Spinal cord (tissue), 9 donors: ENCODE measurements at regions not wholly inside any gene's neighbourhood (a gene's known extent, or its start where the extent isn't known, plus 50 kb on each side); places are given as distances from the start of the nearest gene placed in this dataset.

Source experiments
- DNase-seq, 6 donors: peaks; one replicate each; pipeline versions ENCODE4 v3.0.0 to v3.0.0-alpha.2; 2013 to 2015; ENCODE audit warnings: low spot score in 6 of 6, low read depth in 4 of 6
- H3K27ac ChIP-seq: one replicate; pipeline ENCODE4 v1.5.1; 2013; ENCODE audit warnings: low read depth, low read length, control low read depth
- H3K27me3 ChIP-seq: one replicate; pipeline ENCODE4 v1.6.1; 2013; ENCODE audit warnings: low read length; ENCODE audit not compliant: control insufficient read depth, insufficient read depth
- H3K36me3 ChIP-seq: one replicate; pipeline ENCODE4 v1.6.1; 2013; ENCODE audit warnings: low read length; ENCODE audit not compliant: control insufficient read depth, insufficient read depth
- H3K4me1 ChIP-seq: one replicate; pipeline ENCODE4 v1.6.1; 2013; ENCODE audit warnings: low read length; ENCODE audit not compliant: control insufficient read depth, insufficient read depth
- H3K4me3 ChIP-seq: one replicate; pipeline ENCODE4 v1.5.1; 2013; ENCODE audit warnings: low read depth, low read length, control low read depth
- H3K9me3 ChIP-seq: one replicate; pipeline ENCODE4 v1.6.1; 2013; ENCODE audit warnings: low read length; ENCODE audit not compliant: control insufficient read depth, insufficient read depth
- WGBS: methylation state at CpG from one replicate; pipeline ENCODE4 v1.1.5; 2013; ENCODE audit warnings: missing lambda C conversion rate; ENCODE audit not compliant: insufficient coverage; 5-methylcytosine and 5-hydroxymethylcytosine counted together
- donor health status: healthy.

DNA sequence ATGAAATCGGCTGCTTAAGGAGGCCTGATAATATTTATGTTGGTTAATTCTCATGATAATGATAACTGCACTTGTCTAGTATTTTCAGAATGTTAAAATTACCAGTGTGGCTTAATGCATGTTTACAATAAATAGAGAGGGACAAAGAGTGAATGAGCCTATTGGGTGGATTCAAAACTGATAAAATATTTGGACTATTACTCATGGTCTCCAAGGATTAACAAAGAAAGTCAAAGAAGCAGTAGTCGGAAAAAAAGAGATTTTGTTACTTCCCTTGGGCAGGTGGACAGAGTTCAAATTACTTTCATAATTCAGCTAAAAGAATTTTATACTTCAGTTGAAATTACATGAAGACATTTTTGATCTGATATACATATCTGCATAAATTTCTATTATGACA, 258.2 kb upstream of the PMFBP1 start:
- peak in 1 of 6 donors; percentile 6 for DNase-seq
- WGBS = no CpG with 5 or more reads among the region's 2 CpGs
- Histone ChIP-seq H3K4me1 (peaks cover 11% of the 10 kb centered on the region), H3K9me3 (peaks cover 14% of the 10 kb centered on the region), H3K36me3 (no peaks in the 10 kb centered on the region), H3K27ac (peak overlapping the region; percentile 86), H3K4me3 (peak overlapping the region; percentile 38), H3K27me3 (no peaks in the 10 kb centered on the region)

DNA sequence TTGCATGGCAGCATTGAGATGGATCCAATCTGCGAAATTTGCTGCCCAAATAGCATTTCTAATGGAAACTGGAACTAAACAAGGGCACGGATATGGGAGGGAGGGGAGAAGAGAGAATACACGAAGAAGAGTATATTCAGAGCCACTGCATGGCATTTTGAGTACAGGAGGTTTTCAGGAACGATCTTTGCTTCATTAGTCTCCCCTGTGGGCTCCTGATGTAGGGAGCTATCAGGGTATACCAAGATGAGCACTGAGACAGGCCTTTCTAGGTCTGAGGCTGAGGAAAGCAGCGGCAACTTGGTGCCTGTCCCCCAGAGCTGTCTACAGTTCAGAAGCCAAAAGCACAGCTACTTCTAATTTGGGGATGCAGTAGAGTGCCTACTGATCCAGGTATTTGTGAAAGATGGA, 257.7 kb upstream of the PMFBP1 start:
- DNase-seq = peak in 4 of 6 donors; percentile 23 to 74 (median 34)
- Histone ChIP-seq H3K4me1 (peaks cover 11% of the 10 kb centered on the region), H3K36me3 (no peaks in the 10 kb centered on the region), H3K27ac (peak overlapping the region; percentile 86), H3K9me3 (peaks cover 10% of the 10 kb centered on the region), H3K27me3 (no peaks in the 10 kb centered on the region), H3K4me3 (peak overlapping the region; percentile 38)
- WGBS = 10% methylated on average over 5 of the region's 5 CpGs

DNA sequence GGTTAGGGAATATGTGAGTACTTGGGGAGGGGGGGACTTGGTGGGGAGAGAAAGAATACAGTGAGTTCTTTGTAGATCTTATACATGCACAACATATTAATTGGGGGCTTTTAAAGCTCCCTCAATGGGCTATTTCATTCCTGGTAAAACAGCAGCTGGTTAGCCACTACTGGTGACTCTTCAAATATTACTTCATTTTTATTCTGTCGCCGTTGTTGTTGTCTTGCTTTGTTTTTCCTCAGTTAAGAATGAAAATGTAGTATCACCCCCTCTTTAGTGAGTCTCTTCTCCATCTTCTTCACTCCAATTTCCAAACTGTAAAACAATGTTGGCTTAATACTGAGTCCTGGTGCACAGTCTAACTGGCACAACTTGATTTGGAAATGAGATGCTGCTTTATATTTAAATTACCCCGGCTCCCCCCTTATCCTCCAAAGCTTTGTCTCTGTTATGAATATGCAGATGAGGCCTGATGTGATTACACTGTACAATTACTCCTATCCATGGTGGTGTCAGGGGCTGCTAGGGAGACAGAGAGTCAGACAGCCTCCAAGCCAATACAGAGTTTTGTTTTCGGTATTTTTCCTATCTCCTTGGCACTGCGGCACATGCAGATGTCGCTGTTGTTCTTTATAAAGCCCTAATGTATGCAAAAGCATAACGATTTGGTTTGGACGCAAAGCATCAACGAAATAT, 256.9 kb upstream of the PMFBP1 start:
- Histone ChIP-seq H3K27ac (peak overlapping the region; percentile 86), H3K4me3 (peak overlapping the region; percentile 38), H3K9me3 (peaks cover 6% of the 10 kb centered on the region), H3K4me1 (peaks cover 11% of the 10 kb centered on the region), H3K36me3 (no peaks in the 10 kb centered on the region), H3K27me3 (no peaks in the 10 kb centered on the region)
- peak; percentile 48 to 97 (median 76) for DNase-seq
- 42% methylated on average over 3 of the region's 9 CpGs for WGBS

DNA sequence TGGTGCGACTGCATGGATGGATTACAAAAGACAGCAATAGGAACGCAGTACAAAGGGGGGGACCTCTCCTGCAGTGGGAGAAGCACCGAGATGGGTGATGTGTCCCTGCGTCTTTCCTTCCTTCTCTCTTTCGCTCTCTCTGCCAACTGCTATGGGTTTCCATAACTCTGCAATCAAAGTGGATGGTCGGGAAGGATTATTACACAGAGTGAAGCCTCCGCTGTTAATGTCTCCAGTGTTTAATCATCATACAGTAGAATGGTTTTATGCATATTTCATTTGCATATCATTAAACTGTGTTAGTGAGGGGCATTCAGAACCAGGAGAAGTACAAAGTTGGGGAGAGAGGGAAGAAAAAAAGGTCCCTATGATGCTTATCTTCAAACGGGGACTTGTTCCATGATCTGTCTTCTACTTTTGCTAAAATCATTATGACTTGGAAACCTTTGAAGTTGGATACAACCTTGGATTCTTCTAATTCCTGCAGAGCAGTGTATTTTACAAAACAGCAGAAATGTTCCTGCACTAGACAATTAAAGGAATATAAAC, 255.9 kb upstream of the PMFBP1 start:
- WGBS = 23% methylated on average over 4 of the region's 8 CpGs
- Histone ChIP-seq H3K27me3 (no peaks in the 10 kb centered on the region), H3K4me1 (peaks cover 11% of the 10 kb centered on the region), H3K27ac (peak overlapping the region; percentile 86), H3K9me3 (peaks cover under 1% of the 10 kb centered on the region), H3K36me3 (no peaks in the 10 kb centered on the region), H3K4me3 (peak overlapping the region; percentile 38)
- peak in 4 of 6 donors; percentile 39 to 95 (median 62) for DNase-seq

DNA sequence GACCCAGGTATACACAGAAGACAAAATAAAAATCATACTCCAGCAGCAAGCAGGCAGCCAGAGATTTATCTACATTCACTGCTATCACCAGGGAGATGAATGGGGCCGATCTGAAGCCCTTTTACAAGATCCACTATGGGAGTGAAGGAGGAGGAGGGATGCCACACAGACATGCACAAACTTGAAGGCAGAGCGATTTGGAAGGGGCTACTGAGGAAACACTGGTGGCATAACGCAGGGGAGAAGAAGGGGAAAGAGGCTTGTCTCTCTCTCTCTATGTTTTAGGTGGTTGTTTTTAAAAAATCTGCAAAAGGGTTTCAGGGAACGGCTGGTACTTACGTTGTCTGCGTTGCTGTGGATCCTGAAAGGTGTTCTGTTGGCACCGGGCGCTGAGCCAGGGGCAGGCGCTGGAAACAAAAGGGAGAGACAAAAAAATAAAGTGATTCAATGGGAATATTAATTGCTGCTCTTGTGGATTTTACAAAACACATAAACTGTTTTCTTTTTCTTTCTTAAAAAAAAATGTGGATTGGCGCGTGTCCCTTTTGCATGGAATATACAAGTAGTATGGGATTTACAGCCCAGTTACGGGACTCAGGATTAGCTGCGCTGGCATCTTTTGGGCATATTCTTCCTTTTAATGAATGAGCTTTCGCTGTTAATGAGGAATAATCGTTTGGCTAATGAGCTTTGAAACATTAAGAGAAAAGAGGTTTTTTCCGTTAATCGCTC, 255.3 kb upstream of the PMFBP1 start:
- H3K4me1 ChIP-seq = peaks cover 11% of the 10 kb centered on the region
- H3K9me3 ChIP-seq = peaks cover 4% of the 10 kb centered on the region
- peak overlapping the region; percentile 86 for H3K27ac ChIP-seq
- DNase-seq = peak; percentile 62 to 93 (median 74)
- WGBS = 9% methylated on average over 11 of the region's 17 CpGs
- H3K36me3 ChIP-seq = no peaks in the 10 kb centered on the region
- H3K4me3 ChIP-seq = peak overlapping the region; percentile 38
- no peaks in the 10 kb centered on the region for H3K27me3 ChIP-seq

DNA sequence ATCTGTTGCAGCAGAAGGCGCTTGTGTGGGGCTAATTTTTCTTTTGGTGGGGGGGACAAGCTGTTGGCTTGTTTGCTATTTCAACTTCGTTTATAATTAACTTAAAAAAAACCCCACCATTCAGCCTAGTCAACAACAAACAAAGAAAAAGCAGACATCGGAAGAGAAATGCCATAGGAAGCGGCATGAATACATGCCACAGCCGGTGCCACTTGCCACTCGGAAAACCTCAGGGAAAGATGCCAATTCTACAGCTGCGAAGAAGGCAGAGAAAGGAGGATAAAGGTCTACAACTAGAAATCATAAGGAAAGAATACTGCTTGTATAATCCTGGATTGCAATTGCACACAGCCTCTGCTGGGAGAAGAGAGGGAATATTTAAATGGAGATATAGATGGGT, 254.4 kb upstream of the PMFBP1 start:
- H3K36me3 ChIP-seq = no peaks in the 10 kb centered on the region
- DNase-seq = peak; percentile 38 to 92 (median 55)
- H3K9me3 ChIP-seq = peaks cover 6% of the 10 kb centered on the region
- WGBS = no CpG with 5 or more reads among the region's 7 CpGs
- peak overlapping the region; percentile 86 for H3K27ac ChIP-seq
- H3K4me1 ChIP-seq = peaks cover 11% of the 10 kb centered on the region
- no peaks in the 10 kb centered on the region for H3K27me3 ChIP-seq
- peak overlapping the region; percentile 38 for H3K4me3 ChIP-seq

- H3K4me1 ChIP-seq = peaks cover 11% of the 10 kb centered on the region
- no peaks in the 10 kb centered on the region for H3K36me3 ChIP-seq
- peak overlapping the region; percentile 86 for H3K27ac ChIP-seq
- 20% methylated on average over 33 of the region's 34 CpGs for WGBS
- DNase-seq = peak; percentile 77 to 97 (median 84)
- peaks cover 6% of the 10 kb centered on the region for H3K9me3 ChIP-seq
- H3K27me3 ChIP-seq = no peaks in the 10 kb centered on the region
- peak overlapping the region; percentile 38 for H3K4me3 ChIP-seq
Observed at GRCh38 chr16:72425571-72426341, 253.8 kb upstream of the PMFBP1 start.

DNA sequence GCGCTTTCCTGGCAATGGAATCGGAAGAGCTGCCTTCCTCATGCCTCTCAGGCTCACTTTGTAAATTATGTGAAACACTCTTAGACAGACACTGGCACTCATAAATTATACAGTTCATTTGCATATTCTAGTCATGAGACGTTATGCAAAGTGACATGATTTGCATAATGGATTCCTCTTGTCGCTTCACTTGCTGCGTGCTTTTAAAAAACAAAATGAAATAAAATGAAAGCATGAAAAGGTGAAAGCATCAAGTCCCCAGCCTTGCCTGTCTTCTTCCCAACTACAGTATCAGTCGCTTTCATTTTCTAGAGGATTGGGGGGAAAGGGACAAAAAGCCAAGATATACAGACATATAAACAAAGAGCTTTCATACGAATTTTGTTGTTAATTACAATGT, 252.8 kb upstream of the PMFBP1 start:
- Histone ChIP-seq H3K4me3 (peak overlapping the region; percentile 21), H3K27me3 (no peaks in the 10 kb centered on the region), H3K4me1 (peaks cover 9% of the 10 kb centered on the region), H3K9me3 (peaks cover 6% of the 10 kb centered on the region), H3K36me3 (no peaks in the 10 kb centered on the region), H3K27ac (peak overlapping the region; percentile 86)
- WGBS = no CpG with 5 or more reads among the region's 7 CpGs
- DNase-seq = peak in 4 of 6 donors; percentile 28 to 83 (median 62)

DNA sequence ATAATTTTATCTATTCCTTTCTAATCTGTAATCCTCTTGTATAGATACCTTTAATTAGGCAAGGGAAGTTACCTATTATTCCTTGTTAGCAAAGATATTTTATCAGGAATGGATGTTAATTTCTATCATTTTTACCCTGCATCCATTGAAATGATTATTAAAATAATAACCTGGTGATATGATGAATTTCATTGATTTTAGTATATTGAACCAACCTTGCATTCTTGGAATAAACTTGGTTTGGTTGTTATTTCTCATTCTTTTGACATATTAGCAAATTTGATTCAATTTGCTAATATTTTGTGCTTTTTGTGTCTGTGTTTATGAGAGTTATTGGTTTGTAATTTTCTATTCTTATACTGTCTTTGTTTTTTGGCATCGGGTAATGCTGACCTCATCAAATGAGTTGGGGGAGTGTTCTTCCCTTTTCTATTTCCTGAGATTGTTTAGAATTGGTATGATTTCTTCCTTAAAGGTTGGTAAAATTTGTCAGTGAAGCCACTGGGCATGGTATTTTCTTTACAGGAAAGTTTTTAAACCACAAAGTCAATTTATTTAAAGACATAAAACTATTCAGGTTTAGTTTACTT, 250.4 kb upstream of the PMFBP1 start:
- DNase-seq = no peak
- Histone ChIP-seq H3K27ac (no peak overlapping the region), H3K9me3 (peaks cover 6% of the 10 kb centered on the region), H3K36me3 (no peaks in the 10 kb centered on the region), H3K27me3 (no peaks in the 10 kb centered on the region), H3K4me3 (no peak overlapping the region), H3K4me1 (peaks cover 9% of the 10 kb centered on the region)
- no CpG with 5 or more reads among the region's 1 CpG for WGBS
